GM21717 (cell line): ENCODE measurements at regions not wholly inside any gene's neighbourhood (a gene's known extent, or its start where the extent isn't known, plus 50 kb on each side); places are given as distances from the start of the nearest gene placed in this dataset.

Source experiments
- ATAC-seq: cut with Tn5 transposase; IDR thresholded peaks from one replicate; pipeline ENCODE4 v1.9.1; 2021; ENCODE audit warnings: mild to moderate bottlenecking, moderate library complexity; ENCODE audit not compliant: unreplicated experiment

DNA sequence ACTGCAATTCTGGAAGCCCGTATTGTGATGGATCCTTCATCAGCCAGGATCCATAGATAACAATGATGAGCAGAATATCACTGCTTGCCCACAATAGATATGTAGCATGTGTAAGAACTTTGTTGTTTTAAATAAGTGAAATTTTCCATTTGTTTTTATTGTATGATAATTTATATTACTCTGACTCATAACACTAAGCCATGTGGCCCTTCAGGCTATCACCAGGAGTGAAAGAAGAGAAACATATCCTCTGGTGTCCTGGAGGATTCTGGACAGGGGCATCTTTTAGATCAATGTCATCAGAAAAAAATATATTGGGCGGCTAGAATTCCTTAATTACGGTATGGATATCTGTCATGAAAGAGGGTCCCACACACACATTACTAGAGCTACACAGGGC, 167.5 kb downstream of the SLC6A15 start:
- ATAC-seq = no peak

DNA sequence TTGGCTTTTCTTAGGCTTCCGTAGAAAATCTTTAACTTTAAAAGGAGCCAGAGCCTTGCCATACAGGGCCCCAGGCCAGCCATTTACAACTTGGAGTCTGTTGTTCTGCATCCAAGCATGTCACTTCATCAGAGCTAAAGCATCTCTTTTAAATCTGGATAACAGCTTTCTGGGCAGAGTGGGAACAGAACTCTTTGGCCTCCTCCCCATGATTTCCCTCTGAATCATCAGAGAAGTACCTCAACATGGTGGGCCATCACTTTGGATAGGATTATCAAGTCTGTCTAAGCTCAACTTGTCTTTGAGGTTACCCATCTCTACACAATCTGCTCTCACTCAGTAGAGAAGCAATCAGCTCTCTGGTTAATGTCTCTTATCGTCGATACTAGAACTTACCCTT, 170.9 kb downstream of the SLC6A15 start:
- ATAC-seq = no peak

DNA sequence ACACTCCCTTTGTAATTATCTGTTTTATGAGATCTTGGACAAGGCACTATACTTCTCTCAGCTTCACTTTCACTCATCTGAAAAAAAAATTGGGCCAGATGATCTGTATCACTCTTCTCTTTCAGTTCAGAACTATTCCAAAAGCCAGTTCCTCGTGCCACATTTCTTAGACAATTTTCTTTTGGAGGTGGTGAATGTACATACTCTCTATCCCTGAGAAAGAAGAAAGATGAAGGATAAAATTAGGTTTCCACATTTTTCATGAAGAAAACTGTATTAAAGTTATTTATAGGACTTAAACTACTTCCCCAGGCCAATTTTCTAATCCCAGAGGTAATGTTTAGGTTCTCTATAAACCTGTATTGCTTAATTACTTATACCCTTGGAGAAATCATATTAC, 171.6 kb downstream of the SLC6A15 start:
- no peak for ATAC-seq

DNA sequence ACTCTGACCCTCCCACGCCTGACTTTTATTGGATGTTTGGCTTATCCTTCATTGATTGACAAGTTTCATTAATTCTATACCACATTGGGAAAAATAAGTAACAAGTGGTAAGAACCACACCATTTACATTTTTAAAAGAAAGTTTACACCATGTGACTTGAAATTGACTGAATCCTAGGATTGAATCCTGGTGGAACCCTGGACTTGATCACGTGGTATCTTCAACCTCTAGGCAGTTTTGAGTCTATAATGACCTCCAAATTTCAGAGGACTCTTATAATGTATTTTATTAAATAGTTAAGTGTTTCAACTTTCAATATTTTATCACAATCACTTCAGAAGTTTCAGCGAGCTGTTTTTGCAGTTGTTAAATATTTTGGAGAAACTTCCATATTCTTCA, 172.0 kb downstream of the SLC6A15 start:
- no peak for ATAC-seq

DNA sequence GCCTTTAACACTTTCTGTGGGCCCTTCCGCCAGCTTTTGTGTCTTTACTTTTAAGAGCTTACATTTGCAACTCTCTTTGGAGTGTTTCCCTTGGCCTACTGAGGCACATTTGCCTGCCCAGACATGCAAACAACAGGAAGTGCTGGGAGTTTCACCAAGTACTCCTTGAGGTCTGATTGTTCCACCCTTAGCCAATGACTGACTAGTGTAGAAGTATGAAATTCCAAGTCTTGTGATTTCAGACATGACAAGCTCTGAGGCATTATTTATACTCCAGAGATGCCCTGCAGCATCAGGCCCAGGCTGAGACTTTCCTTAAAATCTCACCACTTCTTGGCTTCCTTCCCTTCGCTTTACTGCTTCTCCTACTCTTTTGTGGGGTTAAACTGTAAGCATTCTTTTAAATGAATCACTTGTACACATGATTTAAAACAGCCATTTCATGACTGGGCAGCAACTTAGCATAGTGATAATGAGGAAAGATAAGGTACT, 174.1 kb downstream of the SLC6A15 start:
- no peak for ATAC-seq

DNA sequence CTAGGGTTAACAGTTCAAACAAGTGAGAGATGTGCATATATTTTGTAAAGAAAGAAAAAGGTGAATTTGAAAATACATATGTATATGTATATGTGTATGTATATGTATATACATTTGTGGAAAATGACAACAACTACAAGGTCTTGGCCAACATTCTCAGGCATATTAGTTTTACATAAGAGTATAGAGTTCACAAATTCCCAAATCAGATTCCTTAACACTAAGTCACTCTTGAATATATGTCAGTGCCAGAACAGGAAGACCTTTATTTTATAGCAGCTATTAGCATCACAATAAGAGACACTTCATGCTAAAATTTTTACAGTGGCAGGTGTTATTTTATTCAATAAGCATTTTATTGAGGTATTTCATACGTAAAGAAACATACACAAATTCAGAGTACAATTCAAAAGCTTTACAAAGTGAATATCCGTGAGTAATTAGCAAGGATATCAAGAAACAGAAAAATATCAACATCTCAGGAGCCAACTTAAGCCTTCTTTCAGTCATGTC, 179.7 kb downstream of the SLC6A15 start:
- ATAC-seq = no peak

DNA sequence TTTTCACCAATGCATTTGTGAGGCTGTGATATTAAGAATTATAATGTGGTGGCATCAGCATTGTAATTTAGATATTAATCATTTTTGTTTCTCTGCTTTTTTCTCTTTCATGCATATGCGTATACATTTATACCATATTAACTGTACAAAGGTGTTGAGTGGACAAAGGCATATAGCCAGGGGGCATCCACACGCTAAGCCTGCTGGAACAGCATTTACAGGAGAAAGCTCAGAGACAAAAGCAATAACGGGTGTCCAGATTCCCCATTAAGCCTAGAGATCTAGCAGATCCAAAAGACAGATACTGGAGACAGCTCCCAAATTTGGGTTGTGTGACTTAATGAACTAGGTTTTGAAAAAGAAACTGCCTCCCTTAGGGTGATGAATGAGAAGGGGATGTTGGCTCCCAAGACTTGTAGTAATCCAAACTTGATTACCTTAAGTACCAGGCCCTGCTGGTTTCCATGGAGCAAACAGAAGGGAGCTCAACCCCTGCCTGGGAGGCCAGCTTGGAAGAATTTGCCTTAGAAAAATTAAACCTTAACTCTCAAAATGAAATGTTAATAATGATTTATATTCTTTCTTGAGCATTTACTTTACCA, 181.9 kb downstream of the SLC6A15 start:
- ATAC-seq = no peak

DNA sequence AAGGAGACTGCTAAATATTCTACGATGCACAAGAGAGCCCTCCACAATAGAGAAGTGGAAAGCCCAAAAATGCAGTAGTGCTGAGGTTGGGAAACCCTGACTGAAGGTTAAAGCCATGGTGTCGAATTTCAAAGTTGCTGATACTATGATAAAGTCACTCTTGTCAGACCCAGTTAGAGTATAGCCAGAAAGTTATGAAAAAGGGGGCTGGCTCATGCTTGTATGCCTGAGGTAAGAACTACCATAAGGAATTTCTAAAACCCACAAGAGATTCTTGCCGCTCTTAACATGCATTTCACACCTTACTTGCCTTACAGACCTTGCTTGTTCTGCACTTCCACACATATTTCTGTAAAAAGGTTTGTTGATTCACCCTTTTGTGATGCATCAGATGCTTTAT, 184.6 kb downstream of the SLC6A15 start:
- ATAC-seq = no peak

DNA sequence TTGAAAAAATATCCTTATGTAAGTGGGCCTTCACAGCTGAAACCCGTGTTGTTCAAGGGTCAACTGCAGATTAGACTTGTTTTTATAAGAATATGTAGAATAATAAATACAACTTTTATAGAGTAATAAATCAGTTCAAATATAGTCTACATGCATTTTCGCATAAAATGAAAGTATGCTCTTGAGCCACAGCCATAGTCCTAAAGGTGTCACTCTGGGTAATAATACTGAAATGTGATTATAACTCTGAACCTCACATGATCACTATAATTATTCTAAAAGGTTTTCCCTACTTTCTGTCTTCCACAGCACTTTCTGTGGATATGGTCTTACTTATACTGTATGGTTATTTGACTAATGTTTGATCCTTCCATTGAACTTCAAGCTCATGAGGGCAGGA, 185.8 kb downstream of the SLC6A15 start:
- no peak for ATAC-seq

DNA sequence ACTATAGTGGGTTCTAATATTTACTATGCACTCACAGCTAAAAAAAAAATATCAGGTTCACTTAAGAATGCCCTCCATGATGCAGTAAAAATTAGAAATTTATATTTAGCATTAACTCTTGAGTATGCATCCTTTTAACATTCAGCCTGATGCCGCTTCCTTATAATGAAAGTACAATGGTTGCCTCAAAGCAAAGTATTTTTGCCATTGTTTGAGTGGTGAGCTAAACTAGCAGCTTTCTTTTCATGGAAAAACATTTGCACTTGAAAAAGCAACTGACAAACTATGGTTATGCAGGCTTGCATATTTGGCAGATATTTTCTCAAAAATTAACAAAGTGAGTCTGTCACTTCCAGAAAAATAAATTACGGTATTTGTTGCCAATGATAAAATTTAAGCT, 188.6 kb downstream of the SLC6A15 start:
- no peak for ATAC-seq

DNA sequence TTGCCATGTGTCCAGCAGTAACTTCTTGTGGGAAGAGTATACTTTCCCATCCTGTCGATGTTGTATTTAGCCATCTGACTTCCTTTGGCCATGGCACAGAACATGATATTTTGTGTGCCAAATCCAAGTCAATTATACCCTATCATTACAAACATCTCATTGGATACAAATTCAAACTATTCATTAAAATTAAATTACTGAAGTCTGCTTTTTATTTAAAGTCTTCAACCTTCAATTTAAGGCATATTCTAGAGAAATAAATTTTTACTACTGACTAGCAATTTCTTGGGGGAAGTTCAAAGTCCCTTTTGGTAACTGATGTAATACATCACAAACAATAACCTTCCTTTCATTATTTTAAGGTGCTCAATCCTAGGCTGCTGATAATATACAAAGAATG, 192.6 kb downstream of the SLC6A15 start:
- no peak for ATAC-seq

DNA sequence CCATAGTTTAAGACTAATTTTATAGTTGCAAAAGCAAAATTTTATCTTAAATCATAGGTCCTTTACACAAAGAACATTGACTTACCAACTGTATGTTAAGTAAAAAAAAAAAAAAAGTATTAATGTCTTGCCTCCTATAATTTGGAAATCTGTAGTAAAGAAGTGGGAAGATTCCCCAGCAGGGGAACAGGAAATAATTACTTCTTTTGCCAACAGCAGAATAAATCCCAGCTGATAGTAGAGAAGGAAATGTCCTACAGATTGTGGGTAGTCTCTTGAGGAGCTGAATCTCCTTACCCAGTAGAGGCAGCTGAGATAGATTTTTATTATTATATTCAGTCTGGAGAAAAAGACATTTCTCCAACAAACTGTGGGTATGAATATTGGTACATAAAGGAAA, 193.7 kb downstream of the SLC6A15 start:
- no peak for ATAC-seq

DNA sequence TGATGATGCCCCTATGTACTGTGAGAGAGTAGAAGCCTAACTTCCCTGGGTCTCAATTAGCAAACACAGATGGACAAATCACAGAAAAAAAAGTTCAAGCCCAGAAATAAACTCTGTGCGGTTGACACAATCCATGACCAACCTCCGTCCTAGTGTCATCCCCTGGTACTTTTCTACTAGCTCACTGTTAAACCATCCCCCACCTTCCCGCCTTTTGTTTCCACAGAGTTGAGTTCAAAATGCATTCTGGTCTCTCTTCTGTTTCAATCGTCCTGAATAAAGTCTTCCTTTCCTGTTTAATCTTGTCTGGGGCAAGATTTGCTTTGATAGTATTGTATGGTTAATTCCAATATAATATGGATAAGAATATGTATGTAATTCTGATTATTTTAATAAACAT, 199.9 kb downstream of the SLC6A15 start:
- no peak for ATAC-seq

DNA sequence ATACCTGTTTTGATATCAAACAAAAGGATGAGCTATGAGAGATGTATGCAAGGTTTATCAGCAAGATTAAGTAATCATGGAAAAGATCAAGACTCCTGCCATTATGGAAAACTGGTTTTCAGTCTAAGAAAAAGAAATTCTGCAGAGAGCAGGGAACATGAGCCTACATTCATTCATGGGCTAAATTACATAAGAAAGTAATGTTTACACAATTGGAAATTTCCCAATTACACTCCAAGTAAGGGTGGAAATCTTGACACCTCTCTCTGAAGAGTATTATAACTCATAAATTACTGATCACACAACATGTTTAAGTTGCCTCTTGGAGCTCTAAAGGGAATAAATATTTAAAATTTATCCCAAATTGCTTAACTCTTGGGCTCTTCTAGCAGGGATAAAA, 206.2 kb downstream of the SLC6A15 start:
- no peak for ATAC-seq

DNA sequence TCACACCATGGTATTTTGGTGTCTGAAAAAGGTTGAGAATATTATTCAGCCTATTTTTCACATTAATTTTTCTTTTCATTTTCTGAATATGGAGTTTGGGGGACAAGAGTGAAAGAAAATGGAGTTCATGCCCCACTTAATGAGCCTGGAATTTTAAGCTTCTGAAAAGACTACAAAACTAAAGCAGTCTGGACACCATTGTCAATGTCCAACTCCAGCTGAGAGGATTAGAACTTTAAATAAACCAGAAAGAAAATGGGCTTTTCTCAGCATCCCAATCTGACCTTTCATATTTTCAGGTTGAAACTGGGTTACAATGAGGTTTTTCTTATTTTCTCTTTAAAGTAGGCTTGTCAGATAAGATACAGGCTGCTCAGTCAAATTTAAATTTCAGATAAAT, 207.7 kb downstream of the SLC6A15 start:
- no peak for ATAC-seq

DNA sequence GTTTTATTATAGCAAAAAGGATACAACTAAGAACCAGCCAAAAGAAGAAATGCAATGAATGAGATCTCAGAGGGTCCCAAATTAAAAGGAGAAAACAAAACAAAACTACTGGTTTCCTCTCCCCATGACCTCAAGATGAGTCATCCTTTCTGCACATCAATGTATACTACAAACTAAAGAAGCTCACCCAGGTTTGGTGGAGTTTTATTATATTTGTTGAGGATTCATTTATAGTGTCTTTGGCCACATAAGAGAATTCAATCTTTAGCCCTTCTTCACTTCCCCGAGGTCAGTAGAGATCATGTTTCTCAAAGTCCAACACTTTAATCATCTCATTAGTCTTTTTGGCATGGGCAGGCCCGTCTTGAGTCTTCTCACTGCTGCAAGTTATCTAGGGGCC, 210.6 kb downstream of the SLC6A15 start:
- no peak for ATAC-seq

DNA sequence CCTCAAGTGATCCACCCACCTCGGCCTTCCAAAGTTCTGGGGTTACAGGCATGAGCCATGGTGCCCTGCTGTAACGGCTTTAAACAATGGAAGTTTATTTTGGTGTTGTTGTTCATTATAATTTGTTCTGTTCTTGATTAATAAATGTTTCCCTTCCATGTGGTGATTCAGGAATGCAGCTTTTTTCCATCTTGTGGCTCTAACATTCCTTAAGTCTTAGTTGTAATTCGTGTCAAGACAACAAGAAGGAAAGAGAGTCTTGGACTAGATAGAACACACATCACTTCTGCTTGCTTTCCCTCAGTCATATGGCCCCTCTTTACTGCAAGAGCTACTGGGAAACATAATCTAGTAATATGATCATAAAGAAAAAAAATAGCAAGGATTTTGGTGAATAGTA, 211.6 kb downstream of the SLC6A15 start:
- no peak for ATAC-seq

DNA sequence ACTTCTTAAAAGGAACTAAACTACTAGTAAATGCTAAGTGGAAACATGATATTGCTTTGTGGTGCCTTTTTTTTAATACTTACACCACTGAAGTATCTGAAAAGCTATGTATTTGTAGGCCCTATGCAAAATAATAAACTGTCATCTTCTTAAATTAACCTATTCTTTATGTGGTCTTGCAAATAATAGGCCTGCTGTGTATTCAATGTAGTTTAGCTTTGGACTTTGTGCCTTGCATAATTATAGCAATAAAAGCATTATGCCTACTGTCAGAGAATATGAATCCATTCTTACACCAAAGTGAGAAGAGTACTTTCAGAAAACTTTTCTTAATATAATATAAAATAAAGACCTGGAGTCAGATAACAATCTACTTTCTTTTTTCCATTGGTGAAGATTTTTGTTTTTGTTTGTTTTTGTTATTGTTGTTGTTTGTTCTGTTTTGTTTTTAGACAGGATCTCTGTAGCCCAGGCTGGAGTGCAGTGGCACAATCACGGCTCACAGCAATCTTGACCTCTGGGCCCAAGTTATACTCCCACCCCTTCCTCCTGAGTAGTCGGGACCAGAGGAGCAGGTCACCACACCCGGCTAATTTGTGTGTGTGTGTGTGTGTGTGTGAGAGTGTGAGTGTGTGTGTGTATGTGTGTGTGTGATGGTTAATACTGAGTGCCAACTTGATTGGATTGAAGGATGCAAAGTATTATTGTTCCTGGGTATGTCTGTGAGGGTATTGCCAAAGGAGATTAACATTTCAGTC, 213.8 kb downstream of the SLC6A15 start:
- ATAC-seq = no peak

DNA sequence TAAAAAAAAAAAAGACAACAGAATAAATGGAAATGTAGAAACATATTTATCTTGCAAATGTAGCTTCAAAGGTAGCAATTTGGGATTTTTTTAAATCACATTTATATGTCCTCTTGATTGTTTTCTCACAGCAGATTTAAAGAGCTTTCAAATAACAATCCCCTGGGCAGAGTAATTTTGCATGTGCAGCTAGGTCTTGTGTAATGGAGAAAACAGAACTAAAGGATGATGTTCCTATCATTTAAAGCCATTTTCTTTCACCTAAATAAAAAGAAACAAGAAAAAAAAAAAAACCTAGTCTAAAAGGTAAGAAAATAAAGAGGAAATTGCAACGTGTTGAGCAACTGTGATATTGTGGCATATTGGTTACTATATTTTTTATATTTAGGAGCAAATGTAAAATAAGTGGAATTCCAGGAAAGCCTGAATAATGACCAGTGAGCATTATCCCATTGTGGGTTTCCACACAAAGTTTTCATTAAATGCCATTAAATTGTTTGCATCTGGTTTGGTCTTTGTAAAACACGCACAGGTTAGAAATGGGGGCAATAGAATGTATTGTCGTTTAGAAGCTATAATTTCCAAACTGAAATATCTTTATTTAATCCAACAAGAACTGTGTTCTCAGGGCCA, 215.6 kb downstream of the SLC6A15 start:
- no peak for ATAC-seq

DNA sequence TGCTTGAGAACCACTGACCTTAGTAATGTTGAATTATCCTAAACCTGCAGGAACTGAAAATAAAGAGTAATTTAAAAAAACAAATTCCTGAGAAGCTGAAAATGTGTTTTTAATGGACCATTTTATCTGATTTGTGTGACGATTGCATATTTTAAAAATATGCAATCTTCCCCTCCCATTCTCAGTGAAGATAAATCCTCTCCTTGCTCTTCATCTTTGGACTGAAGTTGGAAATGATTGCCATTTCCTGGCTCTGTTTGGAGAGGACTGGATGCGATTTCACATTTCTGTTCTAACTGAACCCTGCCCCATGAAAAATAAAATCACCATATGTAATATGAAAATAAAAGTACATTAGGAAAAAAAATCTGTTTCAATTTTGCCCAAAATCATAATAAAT, 216.3 kb downstream of the SLC6A15 start:
- ATAC-seq = no peak

DNA sequence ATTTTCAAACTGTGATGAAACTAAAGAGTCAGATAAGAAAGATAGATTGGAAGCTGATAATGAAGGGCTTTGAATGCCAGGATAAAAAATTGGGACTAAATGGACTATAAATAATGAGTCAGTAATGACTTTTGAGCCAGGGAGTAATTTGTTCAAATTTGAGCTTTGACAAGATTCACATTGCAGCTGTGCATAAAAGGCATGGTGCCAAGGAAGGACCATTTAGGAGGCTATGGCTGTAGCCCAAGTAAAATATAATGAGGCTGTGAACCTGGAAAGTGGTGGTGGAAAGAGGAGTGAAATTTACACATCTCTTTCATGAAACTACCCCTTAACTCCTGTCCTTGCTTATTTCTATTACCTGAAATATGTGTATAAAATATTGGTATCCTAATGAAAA, 218.5 kb downstream of the SLC6A15 start:
- ATAC-seq = no peak

DNA sequence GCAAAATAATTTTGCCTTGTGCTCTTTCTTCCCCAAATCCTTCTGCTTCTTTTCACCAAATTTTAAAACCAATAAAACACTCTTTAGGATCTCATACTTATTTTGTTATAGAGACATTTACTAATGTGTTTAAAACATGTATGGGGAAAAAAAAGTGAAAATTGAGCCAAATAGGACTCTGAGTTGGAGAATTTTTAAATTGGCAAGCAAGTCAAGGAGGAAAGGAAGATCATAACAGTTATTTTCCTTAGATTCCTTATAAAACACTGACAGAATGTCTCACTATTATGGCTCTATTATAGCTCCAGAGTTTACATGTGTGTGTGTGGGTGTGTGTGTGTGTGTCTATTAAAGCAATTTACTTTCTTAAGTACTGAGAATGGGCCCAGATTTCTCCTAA, 220.5 kb downstream of the SLC6A15 start:
- no peak for ATAC-seq
